Vagina (tissue), 2 donors: ENCODE measurements at regions not wholly inside any gene's neighbourhood (a gene's known extent, or its start where the extent isn't known, plus 50 kb on each side); places are given as distances from the start of the nearest gene placed in this dataset.

ENCODE experiments used
- POLR2A ChIP-seq, 2 donors: fragments of 450-650 bp; IDR thresholded peaks; one replicate each; pipeline ENCODE4 v1.6.1; 2017; ENCODE audit warnings: antibody characterized with exemption in 2 of 2, mild to moderate bottlenecking in 2 of 2, moderate library complexity in 2 of 2
- POLR2AphosphoS5 ChIP-seq, 2 donors: sonication (generic); formaldehyde crosslinking; IDR thresholded peaks; one replicate each; pipeline ENCODE4 v1.9.0; 2017; ENCODE audit warnings: antibody characterized with exemption in 2 of 2, mild to moderate bottlenecking in 2 of 2, low read depth in 1 of 2; ENCODE audit not compliant: insufficient read depth in 1 of 2
- TF ChIP-seq, protein P1 (sequence below), 3 experiments: fragments of 450-650 bp in 2 of 3; fragments of 200-600 bp in 1 of 3; sonication (generic) in 1 of 3; IDR thresholded peaks; one replicate each; pipeline ENCODE4 v1.5.1; 2017 to 2019; ENCODE audit warnings: antibody characterized with exemption in 3 of 3, mild to moderate bottlenecking in 2 of 3, moderate library complexity in 2 of 3

DNA sequence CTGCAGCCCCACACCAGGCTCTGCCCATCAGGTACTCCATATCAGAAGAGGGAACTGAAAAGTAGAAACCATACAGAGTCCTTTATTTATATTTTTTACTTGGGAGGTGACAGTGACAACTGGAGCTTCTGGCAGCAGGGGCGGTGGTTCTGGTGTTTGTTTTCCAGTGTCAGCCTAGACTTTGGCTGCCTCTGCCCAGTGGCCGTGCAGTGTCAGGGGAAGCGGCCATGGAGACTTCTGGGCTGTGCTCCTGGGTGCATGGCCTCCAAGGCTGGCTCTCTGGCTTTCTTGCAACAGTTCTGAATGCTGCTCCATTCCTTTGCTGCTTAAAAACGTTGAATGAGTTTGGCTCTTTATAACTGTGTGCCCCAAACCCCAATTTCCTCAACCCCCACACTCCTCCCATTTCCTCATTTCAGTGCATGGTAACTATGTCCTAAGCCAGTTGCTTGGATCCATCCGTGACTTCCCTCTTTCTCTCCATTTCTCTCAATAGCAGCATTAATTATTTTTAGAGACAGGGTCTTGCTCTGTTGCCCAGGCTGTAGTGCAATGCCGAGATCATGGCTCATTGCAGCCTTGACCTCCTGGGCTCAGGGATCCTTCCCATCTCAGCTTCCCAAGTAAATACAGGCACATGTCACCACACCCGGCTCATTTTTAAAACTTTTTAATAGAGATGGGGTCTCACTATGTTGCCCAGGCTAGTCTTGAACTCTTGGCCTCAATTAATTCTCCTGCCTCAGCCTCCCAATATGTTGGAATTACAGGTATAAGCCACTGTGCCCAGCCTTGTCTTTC is 141.1 kb upstream of the SGK1 start:
- TF ChIP-seq, protein P1, sequence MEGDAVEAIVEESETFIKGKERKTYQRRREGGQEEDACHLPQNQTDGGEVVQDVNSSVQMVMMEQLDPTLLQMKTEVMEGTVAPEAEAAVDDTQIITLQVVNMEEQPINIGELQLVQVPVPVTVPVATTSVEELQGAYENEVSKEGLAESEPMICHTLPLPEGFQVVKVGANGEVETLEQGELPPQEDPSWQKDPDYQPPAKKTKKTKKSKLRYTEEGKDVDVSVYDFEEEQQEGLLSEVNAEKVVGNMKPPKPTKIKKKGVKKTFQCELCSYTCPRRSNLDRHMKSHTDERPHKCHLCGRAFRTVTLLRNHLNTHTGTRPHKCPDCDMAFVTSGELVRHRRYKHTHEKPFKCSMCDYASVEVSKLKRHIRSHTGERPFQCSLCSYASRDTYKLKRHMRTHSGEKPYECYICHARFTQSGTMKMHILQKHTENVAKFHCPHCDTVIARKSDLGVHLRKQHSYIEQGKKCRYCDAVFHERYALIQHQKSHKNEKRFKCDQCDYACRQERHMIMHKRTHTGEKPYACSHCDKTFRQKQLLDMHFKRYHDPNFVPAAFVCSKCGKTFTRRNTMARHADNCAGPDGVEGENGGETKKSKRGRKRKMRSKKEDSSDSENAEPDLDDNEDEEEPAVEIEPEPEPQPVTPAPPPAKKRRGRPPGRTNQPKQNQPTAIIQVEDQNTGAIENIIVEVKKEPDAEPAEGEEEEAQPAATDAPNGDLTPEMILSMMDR (IDR thresholded peaks at IDR 0.05), result no peak
- TF ChIP-seq POLR2AphosphoS5 (IDR thresholded peaks at IDR 0.05; ENCODE audit: insufficient read depth in 1 of 2, low read depth in 1 of 2) (no peak), POLR2A (IDR thresholded peaks at IDR 0.05) (no peak)
